Testis (tissue), 2 donors: ENCODE measurements at regions not wholly inside any gene's neighbourhood (a gene's known extent, or its start where the extent isn't known, plus 50 kb on each side); places are given as distances from the start of the nearest gene placed in this dataset.

Experiments
- POLR2A ChIP-seq: fragments of 450-650 bp; IDR thresholded peaks from one replicate; pipeline ENCODE4 v1.6.1; 2017; ENCODE audit warnings: antibody characterized with exemption, mild to moderate bottlenecking, moderate library complexity
- TF ChIP-seq, protein P1 (sequence below), 3 experiments: fragments of 450-650 bp in 2 of 3; fragments of 200-600 bp in 1 of 3; sonication (generic) in 1 of 3; IDR thresholded peaks; one replicate each; pipeline ENCODE4 v1.5.1; 2016 to 2019; ENCODE audit warnings: antibody characterized with exemption in 3 of 3, mild to moderate bottlenecking in 2 of 3, moderate library complexity in 1 of 3

DNA sequence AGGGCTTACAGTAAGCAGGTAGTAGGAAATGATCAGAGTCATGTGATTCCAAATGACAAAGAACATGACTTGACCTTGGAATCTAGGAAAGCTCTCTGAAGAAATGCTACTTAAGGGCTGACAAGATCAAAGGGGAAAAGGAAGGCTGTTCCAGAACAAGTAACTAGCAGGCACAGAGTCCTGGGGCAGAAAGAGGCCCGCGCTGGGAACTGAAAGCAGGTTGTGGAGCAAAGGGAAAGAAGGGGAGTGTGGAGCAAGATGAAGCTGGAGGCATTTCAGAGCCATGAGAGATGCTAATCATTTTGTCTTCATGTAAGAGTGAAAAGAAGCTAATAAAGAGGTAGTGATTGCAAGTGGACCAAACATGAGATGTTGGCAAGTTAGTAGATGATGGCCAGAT, 397.5 kb downstream of the DTWD2 start:
- TF ChIP-seq, protein P1, sequence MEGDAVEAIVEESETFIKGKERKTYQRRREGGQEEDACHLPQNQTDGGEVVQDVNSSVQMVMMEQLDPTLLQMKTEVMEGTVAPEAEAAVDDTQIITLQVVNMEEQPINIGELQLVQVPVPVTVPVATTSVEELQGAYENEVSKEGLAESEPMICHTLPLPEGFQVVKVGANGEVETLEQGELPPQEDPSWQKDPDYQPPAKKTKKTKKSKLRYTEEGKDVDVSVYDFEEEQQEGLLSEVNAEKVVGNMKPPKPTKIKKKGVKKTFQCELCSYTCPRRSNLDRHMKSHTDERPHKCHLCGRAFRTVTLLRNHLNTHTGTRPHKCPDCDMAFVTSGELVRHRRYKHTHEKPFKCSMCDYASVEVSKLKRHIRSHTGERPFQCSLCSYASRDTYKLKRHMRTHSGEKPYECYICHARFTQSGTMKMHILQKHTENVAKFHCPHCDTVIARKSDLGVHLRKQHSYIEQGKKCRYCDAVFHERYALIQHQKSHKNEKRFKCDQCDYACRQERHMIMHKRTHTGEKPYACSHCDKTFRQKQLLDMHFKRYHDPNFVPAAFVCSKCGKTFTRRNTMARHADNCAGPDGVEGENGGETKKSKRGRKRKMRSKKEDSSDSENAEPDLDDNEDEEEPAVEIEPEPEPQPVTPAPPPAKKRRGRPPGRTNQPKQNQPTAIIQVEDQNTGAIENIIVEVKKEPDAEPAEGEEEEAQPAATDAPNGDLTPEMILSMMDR (IDR thresholded peaks at IDR 0.05), result no peak
- no peak for TF ChIP-seq POLR2A
